HCT116 (cell line): ENCODE measurements at regions not wholly inside any gene's neighbourhood (a gene's known extent, or its start where the extent isn't known, plus 50 kb on each side); places are given as distances from the start of the nearest gene placed in this dataset.

Source experiments
- ATAC-seq: fragments of 200-7000 bp; cut with Tn5 transposase; 2 replicates; pipeline ENCODE4 v1.9.1; 2020; ENCODE audit warnings: mild to moderate bottlenecking, moderate library complexity
- BruUV-seq: library from RNA; stranded (reverse); fragments of 400-500 nt; replicated peaks from 2 replicates; lab custom pipeline; 2021; lab: Mats Ljungman, UMichigan
- CTCF ChIA-PET: fragments of 300-600 bp; sonication (Branson Sonifier 250); formaldehyde crosslinking; loops from one replicate; lab custom pipeline; 2021; ENCODE audit warnings: antibody characterized with exemption; lab: Charles Lee
- POLR2A ChIA-PET: fragments of 300-600, 350-600 bp; sonication (Branson Sonifier 250); formaldehyde crosslinking; loops from one replicate; lab custom pipeline; 2021; ENCODE audit warnings: antibody characterized with exemption; lab: Charles Lee
- RAD21 ChIA-PET, 2 experiments: fragments of 300-600 bp; sonication (Branson Sonifier 250); formaldehyde crosslinking; loops; one replicate each; lab custom pipeline; 2023; ENCODE audit warnings: low total read pairs in 2 of 2; ENCODE audit not compliant: uncharacterized antibody in 2 of 2, unreplicated experiment in 2 of 2, low non-redundant PET in 1 of 2; lab: Charles Lee
- DNase-seq: peaks from one replicate; pipeline ENCODE4 v3.0.0-alpha.2; 2010; ENCODE audit warnings: low read depth, low spot score
- H2AFZ ChIP-seq: fragments of 200-600 bp; shearing (Covaris generic), sonication (generic); 2 replicates; pipeline ENCODE4 v1.6.1; 2017; ENCODE audit warnings: low read depth, mixed run types, mixed read lengths, antibody characterized with exemption, low read length; ENCODE audit not compliant: poor library complexity, severe bottlenecking
- H3K27ac ChIP-seq: 2 replicates; pipeline ENCODE4 v1.5.1; 2012; ENCODE audit warnings: low read depth, low read length
- H3K27me3 ChIP-seq: fragments of 200-600 bp; sonication (generic); 2 replicates; pipeline ENCODE4 v1.6.1; 2016; ENCODE audit warnings: mixed run types, low read length, mixed read lengths; ENCODE audit not compliant: insufficient read depth
- H3K36me3 ChIP-seq, 2 experiments: fragments of 200-500 bp in 1 of 2; fragments of 200-600 bp in 1 of 2; sonication (Bioruptor generic) in 1 of 2; sonication (generic) in 1 of 2; 2 replicates each; pipeline versions ENCODE4 v1.5.1 to v1.6.1; 2014 to 2016; ENCODE audit warnings: low read length in 2 of 2, inconsistent platforms in 1 of 2, mixed read lengths in 1 of 2, mixed run types in 1 of 2; ENCODE audit not compliant: insufficient read depth in 2 of 2, control insufficient read depth in 1 of 2
- H3K4me1 ChIP-seq, 2 experiments: fragments of 200-600 bp in 1 of 2; sonication (generic) in 1 of 2; 2 replicates each; pipeline versions ENCODE4 v1.5.1 to v1.6.1; 2012 to 2017; ENCODE audit warnings: low read length in 2 of 2, inconsistent platforms in 1 of 2, mild to moderate bottlenecking in 1 of 2, mixed read lengths in 1 of 2, mixed run types in 1 of 2, moderate library complexity in 1 of 2; ENCODE audit not compliant: insufficient read depth in 2 of 2, control insufficient read depth in 1 of 2
- H3K4me2 ChIP-seq: fragments of 200-600 bp; sonication (generic); 2 replicates; pipeline ENCODE4 v1.6.1; 2017; ENCODE audit warnings: mixed run types, low read length, mixed read lengths
- H3K4me3 ChIP-seq, 2 experiments: fragments of 200-600 bp in 1 of 2; sonication (generic) in 1 of 2; replicated peaks in 1 of 2; 2 replicates each; pipeline ENCODE4 v1.5.1; 2011 to 2016; ENCODE audit warnings: low read length in 2 of 2, control low read depth in 1 of 2, low read depth in 1 of 2, mild to moderate bottlenecking in 1 of 2, mixed read lengths in 1 of 2, mixed run types in 1 of 2
- H3K79me2 ChIP-seq: fragments of 200-600 bp; sonication (generic); 2 replicates; pipeline ENCODE4 v1.6.1; 2017; ENCODE audit warnings: mild to moderate bottlenecking, mixed run types, low read length, moderate library complexity, mixed read lengths; ENCODE audit not compliant: insufficient read depth
- H3K9ac ChIP-seq: fragments of 200-600 bp; sonication (generic); 2 replicates; pipeline ENCODE4 v1.6.1; 2016; ENCODE audit warnings: low read length, mixed read lengths
- H3K9me2 ChIP-seq: fragments of 200-600 bp; sonication (generic), shearing (Covaris generic); 2 replicates; pipeline ENCODE4 v1.6.1; 2017; ENCODE audit warnings: mixed run types, mild to moderate bottlenecking, moderate library complexity; ENCODE audit not compliant: insufficient read depth
- H3K9me3 ChIP-seq, 2 experiments: fragments of 200-500 bp in 1 of 2; fragments of 200-600 bp in 1 of 2; sonication (Bioruptor generic) in 1 of 2; sonication (generic) in 1 of 2; 2 replicates each; pipeline ENCODE4 v1.6.1; 2014 to 2017; ENCODE audit warnings: low read length in 2 of 2, mixed read lengths in 2 of 2, inconsistent platforms in 1 of 2, low read depth in 1 of 2, mild to moderate bottlenecking in 1 of 2, mixed run types in 1 of 2, moderate library complexity in 1 of 2; ENCODE audit not compliant: control insufficient read depth in 1 of 2, insufficient read depth in 1 of 2
- H4K20me1 ChIP-seq: fragments of 200-600 bp; sonication (generic), shearing (Covaris generic); 2 replicates; pipeline ENCODE4 v1.6.1; 2017; ENCODE audit warnings: mixed run types, mild to moderate bottlenecking, moderate library complexity; ENCODE audit not compliant: insufficient read depth
- CEBPB ChIP-seq: IDR thresholded peaks from 2 replicates; pipeline ENCODE4 v1.6.1; 2012; ENCODE audit warnings: low read depth
- FOSL1 ChIP-seq: IDR thresholded peaks from 2 replicates; pipeline ENCODE4 v1.6.1; 2012; ENCODE audit warnings: low read depth
- MAX ChIP-seq: IDR thresholded peaks from 2 replicates; pipeline ENCODE4 v1.6.1; 2012
- POLR2AphosphoS5 ChIP-seq: IDR thresholded peaks from 2 replicates; pipeline ENCODE4 v1.6.1; 2011; ENCODE audit warnings: mild to moderate bottlenecking, low read depth, low read length, moderate library complexity
- REST ChIP-seq: IDR thresholded peaks from 2 replicates; pipeline ENCODE4 v1.6.1; 2012; ENCODE audit warnings: low read depth
- SIN3A ChIP-seq: IDR thresholded peaks from 2 replicates; pipeline ENCODE4 v1.6.1; 2012; ENCODE audit warnings: low read depth
- SP1 ChIP-seq: IDR thresholded peaks from 2 replicates; pipeline ENCODE4 v1.6.1; 2012; ENCODE audit warnings: low read depth
- ZBTB33 ChIP-seq: IDR thresholded peaks from 2 replicates; pipeline ENCODE4 v1.6.1; 2011; ENCODE audit warnings: mild to moderate bottlenecking, low read length, moderate library complexity; ENCODE audit not compliant: insufficient replicate concordance; ENCODE audit errors: extremely low read depth
- intact Hi-C: fragments of 100-400 bp; cut with micrococcal nuclease; formaldehyde crosslinking; loops from 2 replicates; pipeline ENCODE4 v1.10.0; 2022

GRCh38 chr13:78103936-78104335 lies 185.3 kb upstream of the EDNRB start:
- H2AFZ ChIP-seq, result no peak overlapping the region
- H3K36me3 ChIP-seq, result no peaks in the 10 kb centered on the region
- H3K4me1 ChIP-seq, result no peaks in the 10 kb centered on the region
- H3K9ac ChIP-seq, result no peak overlapping the region
- H3K27me3 ChIP-seq, result no peaks in the 10 kb centered on the region
- intact Hi-C loops, result no loop called here
- ChIA-PET RAD21 (no interaction called here), POLR2A (no interaction called here), CTCF (no interaction called here)
- H3K9me2 ChIP-seq, result no peaks in the 10 kb centered on the region
- ATAC-seq, result no peak
- no TSS peak for BruUV-seq
- H3K9me3 ChIP-seq, result peaks cover 0 to 6% of the 10 kb centered on the region in 2 experiments; a peak in 2 of 4 replicates
- TF ChIP-seq POLR2AphosphoS5, result no peak
- no peak for TF ChIP-seq SP1
- no peak for TF ChIP-seq MAX
- no peak for TF ChIP-seq CEBPB
- no peak for TF ChIP-seq REST
- TF ChIP-seq ZBTB33, result no peak
- no peak for TF ChIP-seq FOSL1
- TF ChIP-seq SIN3A, result no peak
- TF ChIP-seq, all 23 proteins: peak for 0
- DNase-seq, result no peak
- no peak overlapping the region for H3K4me3 ChIP-seq
- H3K27ac ChIP-seq, result no peak overlapping the region
- H4K20me1 ChIP-seq, result no peaks in the 10 kb centered on the region
- H3K4me2 ChIP-seq, result no peak overlapping the region
- no peaks in the 10 kb centered on the region for H3K79me2 ChIP-seq
